ENCODE measurements at regions not wholly inside any gene's neighbourhood (a gene's known extent, or its start where the extent isn't known, plus 50 kb on each side); places are given as distances from the start of the nearest gene placed in this dataset.

- Histone ChIP-seq H3K9ac (ENCODE audit: extremely low read depth, insufficient read length, low read length) (no peak overlapping the region), H3K79me1 (ENCODE audit: insufficient read depth, low read depth, low read length, poor library complexity, severe bottlenecking) (no peaks in the 10 kb centered on the region), H4K8ac (replicated peaks; ENCODE audit: insufficient read length, low read depth, low read length) (no peak overlapping the region), H3K4ac (ENCODE audit: low read depth, low read length) (no peak overlapping the region), H4K20me1 (ENCODE audit: control insufficient read depth, insufficient read depth, insufficient read length) (no peaks in the 10 kb centered on the region), H3K56ac (ENCODE audit: insufficient read length, low read depth, low read length) (no peak overlapping the region), H4K91ac (ENCODE audit: insufficient read length, low read depth, low read length) (no peak overlapping the region), H3K14ac (ENCODE audit: insufficient read depth, low read length) (no peak overlapping the region), H2BK12ac (ENCODE audit: insufficient read length, low read depth, low read length) (no peak overlapping the region), H3K23me2 (ENCODE audit: insufficient read length, low read depth, low read length, poor library complexity, severe bottlenecking) (no peaks in the 10 kb centered on the region), H2AK5ac (ENCODE audit: insufficient read length, low read length) (no peak overlapping the region), H3K79me2 (ENCODE audit: insufficient read depth, low read length) (no peaks in the 10 kb centered on the region), H3K27me3 (ENCODE audit: insufficient read depth, low read length) (no peaks in the 10 kb centered on the region; the same call in 1 of the 2 replicates), H3K4me2 (ENCODE audit: insufficient read depth, insufficient read length, low read length) (no peak overlapping the region), H2BK20ac (ENCODE audit: low read depth, low read length, poor library complexity, severe bottlenecking) (no peak overlapping the region), H3K4me1 (ENCODE audit: insufficient read depth, low read length) (no peaks in the 10 kb centered on the region), H3K9me3 (ENCODE audit: control insufficient read depth, low read depth, low read length) (no peaks in the 10 kb centered on the region), H3K23ac (ENCODE audit: insufficient read length, low read depth, low read length) (no peak overlapping the region), H2BK120ac (ENCODE audit: low read depth, low read length, poor library complexity, severe bottlenecking) (no peak overlapping the region), H4K5ac (ENCODE audit: insufficient read length, low read depth, low read length) (no peak overlapping the region), H2BK5ac (ENCODE audit: insufficient read length, low read length) (no peak overlapping the region), H2BK15ac (ENCODE audit: low read depth, low read length) (no peak overlapping the region), H3T11ph (ENCODE audit: low read length) (no peak overlapping the region), H3K18ac (ENCODE audit: insufficient read length, low read depth, low read length) (no peak overlapping the region), H3K27ac (ENCODE audit: insufficient read length, low read depth, low read length) (no peak overlapping the region), H2AFZ (ENCODE audit: low read length) (no peak overlapping the region)
- no peak overlapping the region for H3K4me3 Mint-ChIP-seq
- H3K27me3 Mint-ChIP-seq (ENCODE audit: low read depth), result peaks cover 4% of the 10 kb centered on the region
- no peaks in the 10 kb centered on the region for H3K36me3 Mint-ChIP-seq (ENCODE audit: insufficient read depth in 1 of 3, low read depth in 3 of 3)
- no peak overlapping the region for H3K27ac Mint-ChIP-seq
- peaks cover 5 to 10% of the 10 kb centered on the region in 2 experiments for H3K4me1 Mint-ChIP-seq
- TF ChIP-seq CTCF (conservative IDR thresholded peaks at IDR 0.05), result no peak
- no CpG with 5 or more reads among the region's 1 CpG for WGBS (ENCODE audit: extremely low coverage, insufficient read length, low lambda C conversion rate)
- no peak for DNase-seq
- no peaks in the 10 kb centered on the region for H3K9me3 Mint-ChIP-seq
These were observed 100.2 kb downstream of the SEC61B start for GRCh38 chr9:99322299-99322698.
